DOHH2 (cell line): ENCODE measurements at regions not wholly inside any gene's neighbourhood (a gene's known extent, or its start where the extent isn't known, plus 50 kb on each side); places are given as distances from the start of the nearest gene placed in this dataset.

Experiments used
- H3F3A ChIP-seq: fragments of 200-600 bp; sonication (generic), shearing (Covaris generic); 2 replicates; pipeline ENCODE4 v1.6.0; 2016; ENCODE audit warnings: antibody characterized with exemption, mild to moderate bottlenecking; ENCODE audit not compliant: control insufficient read depth, insufficient read depth
- H3K27ac ChIP-seq: fragments of 200-600 bp; sonication (generic); 2 replicates; pipeline ENCODE4 v1.5.1; 2014; ENCODE audit warnings: low read depth, mild to moderate bottlenecking, low read length, moderate library complexity
- H3K27me3 ChIP-seq: fragments of 200-600 bp; sonication (generic); 2 replicates; pipeline ENCODE4 v1.6.1; 2014; ENCODE audit warnings: mild to moderate bottlenecking, low read length, mixed read lengths; ENCODE audit not compliant: control insufficient read depth
- H3K36me3 ChIP-seq: fragments of 200-600 bp; sonication (generic); 2 replicates; pipeline ENCODE4 v1.6.1; 2014; ENCODE audit warnings: mild to moderate bottlenecking, low read length, moderate library complexity, mixed read lengths; ENCODE audit not compliant: control insufficient read depth
- H3K4me1 ChIP-seq: fragments of 200-600 bp; sonication (generic); 2 replicates; pipeline ENCODE4 v1.6.1; 2014; ENCODE audit warnings: mild to moderate bottlenecking, low read length, mixed read lengths; ENCODE audit not compliant: control insufficient read depth
- H3K4me2 ChIP-seq: fragments of 200-600 bp; sonication (generic); 2 replicates; pipeline ENCODE4 v1.6.0; 2014; ENCODE audit warnings: mild to moderate bottlenecking, low read length, moderate library complexity
- H3K4me3 ChIP-seq: fragments of 200-600 bp; sonication (generic); 2 replicates; pipeline ENCODE4 v1.5.1; 2014; ENCODE audit warnings: mild to moderate bottlenecking, low read length, mixed read lengths
- H3K79me2 ChIP-seq: fragments of 200-600 bp; sonication (generic); 2 replicates; pipeline ENCODE4 v1.6.1; 2014; ENCODE audit warnings: mild to moderate bottlenecking, low read length, mixed read lengths; ENCODE audit not compliant: control insufficient read depth
- H3K9me2 ChIP-seq: fragments of 200-600 bp; sonication (generic); replicated peaks from 2 replicates; pipeline ENCODE4 v1.6.1; 2014; ENCODE audit warnings: mild to moderate bottlenecking, low read length, mixed read lengths; ENCODE audit not compliant: control insufficient read depth
- H3K9me3 ChIP-seq: fragments of 200-600 bp; sonication (generic); 2 replicates; pipeline ENCODE4 v1.6.1; 2014; ENCODE audit warnings: antibody characterized with exemption, low read length, mixed read lengths; ENCODE audit not compliant: control insufficient read depth, insufficient read depth
- H4K20me1 ChIP-seq: fragments of 200-600 bp; sonication (generic); 2 replicates; pipeline ENCODE4 v1.6.0; 2014; ENCODE audit warnings: low read depth, mild to moderate bottlenecking, antibody characterized with exemption, low read length, moderate library complexity; ENCODE audit not compliant: control insufficient read depth, insufficient read depth
- EZH2phosphoT487 ChIP-seq: fragments of 200-600 bp; sonication (generic); IDR thresholded peaks from 2 replicates; pipeline ENCODE4 v1.6.1; 2017; ENCODE audit warnings: borderline replicate concordance, mild to moderate bottlenecking, antibody characterized with exemption, low read length, moderate library complexity, mixed read lengths
- TF ChIP-seq, protein P1 (sequence below): fragments of 200-600 bp; sonication (generic); IDR thresholded peaks from one replicate; pipeline ENCODE4 v1.5.1; 2014; ENCODE audit warnings: antibody characterized with exemption, mild to moderate bottlenecking, low read depth, low read length; ENCODE audit not compliant: poor library complexity, severe bottlenecking

DNA sequence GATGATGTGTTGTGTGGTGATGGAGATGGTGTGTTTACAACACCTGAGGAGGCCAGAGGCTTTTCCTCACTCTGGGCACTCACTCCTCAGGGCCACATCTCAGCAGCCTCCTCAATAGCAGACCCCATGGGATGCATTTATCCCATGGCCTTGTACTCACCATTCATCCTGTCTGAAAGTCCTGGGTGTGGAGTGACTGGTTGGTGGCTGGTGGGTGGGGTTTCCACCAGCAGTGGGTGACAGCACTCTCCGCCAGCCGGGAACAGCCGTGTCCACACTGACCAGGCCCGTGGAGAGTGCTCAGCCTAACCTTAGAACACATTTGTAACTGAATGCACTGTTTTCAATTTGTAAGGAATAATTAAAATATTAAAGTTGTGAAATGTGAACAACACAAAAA, 163.4 kb upstream of the AFDN start:
- Histone ChIP-seq H3K4me3 (no peak overlapping the region), H3K36me3 (no peaks in the 10 kb centered on the region), H3F3A (no peaks in the 10 kb centered on the region), H3K9me3 (no peaks in the 10 kb centered on the region), H3K9me2 (no peaks in the 10 kb centered on the region), H3K27me3 (no peaks in the 10 kb centered on the region), H4K20me1 (no peaks in the 10 kb centered on the region; the same call in 1 of the 2 replicates), H3K27ac (no peak overlapping the region), H3K79me2 (no peaks in the 10 kb centered on the region), H3K4me1 (no peaks in the 10 kb centered on the region), H3K4me2 (no peak overlapping the region)
- no peak for TF ChIP-seq EZH2phosphoT487

DNA sequence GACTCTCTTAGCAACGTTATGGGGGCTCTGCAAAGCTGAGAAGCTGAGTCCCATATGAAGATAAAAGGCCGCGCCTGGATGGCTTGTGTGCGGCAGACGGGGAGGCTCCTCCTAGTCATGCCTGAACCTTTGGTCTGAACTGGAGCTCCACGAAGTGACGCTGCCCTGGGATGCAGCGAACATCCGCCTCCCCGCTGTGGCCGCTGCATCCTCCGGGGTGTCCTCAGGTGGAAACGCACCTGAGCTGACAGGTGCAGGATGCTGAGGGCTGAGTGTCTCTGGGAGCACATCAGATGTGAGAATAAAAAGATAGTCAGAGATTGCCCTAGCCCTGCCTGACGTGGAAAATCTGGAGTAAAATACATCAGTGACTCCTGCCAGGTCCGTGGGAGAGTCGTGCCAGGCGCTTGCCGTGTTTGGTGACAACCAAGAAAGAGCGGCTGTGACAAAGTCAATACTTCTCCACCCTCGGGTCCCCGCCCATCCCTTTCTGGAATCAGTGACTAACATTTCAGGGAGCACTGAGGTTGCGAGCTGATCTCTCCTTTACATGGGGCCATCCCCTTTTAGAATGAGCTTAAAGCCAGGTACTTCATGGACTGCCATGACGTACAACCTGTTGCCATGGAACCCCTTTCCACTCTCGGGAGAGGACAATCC, 162.8 kb upstream of the AFDN start:
- H4K20me1 ChIP-seq, result no peaks in the 10 kb centered on the region; the same call in 1 of the 2 replicates
- no peak overlapping the region for H3K27ac ChIP-seq
- no peaks in the 10 kb centered on the region for H3K9me2 ChIP-seq
- no peak overlapping the region for H3K4me3 ChIP-seq
- H3K4me1 ChIP-seq, result no peaks in the 10 kb centered on the region
- no peak for TF ChIP-seq EZH2phosphoT487
- TF ChIP-seq, protein P1, sequence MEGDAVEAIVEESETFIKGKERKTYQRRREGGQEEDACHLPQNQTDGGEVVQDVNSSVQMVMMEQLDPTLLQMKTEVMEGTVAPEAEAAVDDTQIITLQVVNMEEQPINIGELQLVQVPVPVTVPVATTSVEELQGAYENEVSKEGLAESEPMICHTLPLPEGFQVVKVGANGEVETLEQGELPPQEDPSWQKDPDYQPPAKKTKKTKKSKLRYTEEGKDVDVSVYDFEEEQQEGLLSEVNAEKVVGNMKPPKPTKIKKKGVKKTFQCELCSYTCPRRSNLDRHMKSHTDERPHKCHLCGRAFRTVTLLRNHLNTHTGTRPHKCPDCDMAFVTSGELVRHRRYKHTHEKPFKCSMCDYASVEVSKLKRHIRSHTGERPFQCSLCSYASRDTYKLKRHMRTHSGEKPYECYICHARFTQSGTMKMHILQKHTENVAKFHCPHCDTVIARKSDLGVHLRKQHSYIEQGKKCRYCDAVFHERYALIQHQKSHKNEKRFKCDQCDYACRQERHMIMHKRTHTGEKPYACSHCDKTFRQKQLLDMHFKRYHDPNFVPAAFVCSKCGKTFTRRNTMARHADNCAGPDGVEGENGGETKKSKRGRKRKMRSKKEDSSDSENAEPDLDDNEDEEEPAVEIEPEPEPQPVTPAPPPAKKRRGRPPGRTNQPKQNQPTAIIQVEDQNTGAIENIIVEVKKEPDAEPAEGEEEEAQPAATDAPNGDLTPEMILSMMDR, result no peak
- H3K79me2 ChIP-seq, result no peaks in the 10 kb centered on the region
- H3F3A ChIP-seq, result no peaks in the 10 kb centered on the region
- no peaks in the 10 kb centered on the region for H3K36me3 ChIP-seq
- H3K9me3 ChIP-seq, result no peaks in the 10 kb centered on the region
- H3K4me2 ChIP-seq, result no peak overlapping the region
- no peaks in the 10 kb centered on the region for H3K27me3 ChIP-seq

DNA sequence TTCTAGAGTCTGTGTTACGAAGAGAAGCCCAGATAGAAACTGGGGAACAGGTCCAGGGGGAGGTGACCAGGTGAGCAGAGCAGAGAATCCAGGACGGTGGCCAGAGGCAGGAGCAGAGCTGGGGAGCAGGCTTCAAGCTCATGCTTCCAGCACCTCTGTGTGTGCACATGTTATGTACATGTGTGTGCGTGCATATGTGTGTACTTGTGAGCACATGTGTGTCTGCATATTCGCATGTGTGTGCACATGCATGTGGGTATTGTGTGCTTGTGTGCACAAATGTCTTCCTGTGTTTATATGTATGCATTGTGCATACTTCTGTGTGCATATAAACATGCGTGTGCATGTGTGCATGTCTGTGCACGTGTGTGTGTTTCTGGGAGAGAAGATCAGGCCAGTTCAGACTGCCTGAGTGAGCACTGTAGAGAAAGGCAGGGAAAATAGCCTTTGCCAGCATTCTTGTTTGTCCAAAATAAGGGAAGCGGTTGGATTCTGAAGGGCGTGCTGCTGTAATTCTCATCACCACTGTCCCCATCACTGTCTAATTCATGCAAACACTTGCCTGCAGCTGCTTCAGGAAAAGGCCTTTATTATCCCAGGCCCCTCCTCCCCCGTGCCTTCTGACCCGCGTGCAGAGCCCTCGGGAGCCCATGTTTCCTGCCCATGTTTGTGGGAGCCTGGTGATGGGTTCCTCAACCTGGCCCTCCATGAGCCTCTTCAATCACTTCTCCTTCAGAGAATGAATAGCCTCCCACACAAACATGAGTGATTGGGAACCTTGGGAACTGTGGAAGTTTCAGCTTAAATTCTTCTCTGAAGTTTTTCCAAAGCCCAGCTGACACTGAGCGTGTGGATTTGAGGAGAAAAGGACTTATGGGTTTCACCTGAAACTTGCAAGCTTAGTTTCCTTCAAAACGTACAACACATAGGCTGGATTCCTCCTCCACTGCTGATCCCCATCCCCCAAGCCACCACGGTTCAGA, 161.7 kb upstream of the AFDN start:
- H3K9me2 ChIP-seq, result no peaks in the 10 kb centered on the region
- H3K36me3 ChIP-seq, result no peaks in the 10 kb centered on the region
- no peak overlapping the region for H3K4me2 ChIP-seq
- H4K20me1 ChIP-seq, result no peaks in the 10 kb centered on the region; the same call in 1 of the 2 replicates
- no peaks in the 10 kb centered on the region for H3K27me3 ChIP-seq
- H3K4me1 ChIP-seq, result no peaks in the 10 kb centered on the region
- no peak for TF ChIP-seq EZH2phosphoT487
- H3K4me3 ChIP-seq, result no peak overlapping the region
- H3K9me3 ChIP-seq, result no peaks in the 10 kb centered on the region
- no peak overlapping the region for H3K27ac ChIP-seq
- no peaks in the 10 kb centered on the region for H3K79me2 ChIP-seq
- H3F3A ChIP-seq, result no peaks in the 10 kb centered on the region

DNA sequence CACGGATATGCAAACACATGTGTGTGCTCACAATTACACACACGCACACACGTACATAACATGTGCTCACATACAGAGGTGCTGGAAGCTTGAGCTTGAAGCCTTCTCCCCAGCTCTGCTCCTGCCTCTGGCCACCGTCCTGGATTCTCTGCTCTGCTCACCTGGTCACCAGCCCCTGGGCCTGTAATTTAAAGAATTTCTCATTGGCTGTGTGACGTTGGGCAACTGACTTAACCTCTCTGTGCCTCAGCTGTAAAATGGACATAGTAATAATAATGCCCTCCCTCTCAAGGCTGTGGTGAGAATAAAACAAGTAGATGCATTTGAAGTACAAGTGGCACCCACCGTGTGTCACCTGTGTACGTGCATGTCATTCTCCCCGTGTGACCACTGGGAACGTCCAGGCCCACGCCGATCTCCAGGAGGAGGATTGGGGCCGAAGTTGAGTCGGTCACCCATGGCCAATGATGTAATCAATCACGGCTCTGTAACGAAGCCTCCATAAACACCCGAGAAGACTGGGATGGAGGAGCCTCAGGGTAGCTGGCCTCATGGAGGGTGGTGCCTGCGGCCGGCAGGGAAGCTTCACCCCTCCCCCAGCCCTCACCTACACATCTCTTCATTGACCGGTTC, 160.9 kb upstream of the AFDN start:
- Histone ChIP-seq H3K27me3 (no peaks in the 10 kb centered on the region), H3K36me3 (no peaks in the 10 kb centered on the region), H3K4me2 (no peak overlapping the region), H3K79me2 (no peaks in the 10 kb centered on the region), H3K9me3 (no peaks in the 10 kb centered on the region), H4K20me1 (no peaks in the 10 kb centered on the region; the same call in 1 of the 2 replicates), H3F3A (no peaks in the 10 kb centered on the region), H3K27ac (no peak overlapping the region), H3K4me3 (no peak overlapping the region), H3K4me1 (no peaks in the 10 kb centered on the region), H3K9me2 (no peaks in the 10 kb centered on the region)
- no peak for TF ChIP-seq EZH2phosphoT487
- TF ChIP-seq, protein P1, result no peak
